Activated CD4-positive, alpha-beta T cell treated with anti-CD3 and anti-CD28 coated beads, Interleukin-2, amount 50 U/mL, for 24 hours (primary cell): ENCODE measurements at regions not wholly inside any gene's neighbourhood (a gene's known extent, or its start where the extent isn't known, plus 50 kb on each side); places are given as distances from the start of the nearest gene placed in this dataset.
"Not testable (repeated sequence)": the region's sequence is repeated elsewhere in the genome, so short reads cannot be mapped to it uniquely, and the experiment has no call there.

Source experiments
- DNase-seq, 2 donors: peaks; one replicate each; pipeline ENCODE4 v3.0.0-alpha.2; 2020; ENCODE audit warnings: low read depth in 1 of 2, low spot score in 1 of 2

GRCh38 chr1:146415017-146415416 is 186.2 kb upstream of the NOTCH2NLA start:
- not testable (repeated sequence) for DNase-seq

GRCh38 chr1:146413911-146414310 is 185.1 kb upstream of the NOTCH2NLA start:
- not testable (repeated sequence) for DNase-seq

GRCh38 chr1:146411923-146412322 is 183.1 kb upstream of the NOTCH2NLA start:
- DNase-seq, result peak in 1 of 2 donors; percentile 31

- DNase-seq, result peak in 1 of 2 donors; percentile 27
Measured at GRCh38 chr1:146409817-146410441, 181.1 kb upstream of the NOTCH2NLA start.

GRCh38 chr1:146409116-146409801 is 180.4 kb upstream of the NOTCH2NLA start:
- DNase-seq, result not testable (repeated sequence)

GRCh38 chr1:146401281-146401825 is 172.5 kb upstream of the NOTCH2NLA start:
- not testable (repeated sequence) for DNase-seq

GRCh38 chr1:146400173-146401121 is 171.6 kb upstream of the NOTCH2NLA start:
- DNase-seq, result not testable (repeated sequence)

GRCh38 chr1:146399225-146399624 is 170.4 kb upstream of the NOTCH2NLA start:
- DNase-seq, result not testable (repeated sequence)

GRCh38 chr1:146396801-146397200 is 168.0 kb upstream of the NOTCH2NLA start:
- DNase-seq, result not testable (repeated sequence)

- not testable (repeated sequence) for DNase-seq
Measured at GRCh38 chr1:146396242-146396641, 167.4 kb upstream of the NOTCH2NLA start.

- DNase-seq, result not testable (repeated sequence)
Measured at GRCh38 chr1:146393796-146394195, 165.0 kb upstream of the NOTCH2NLA start.

- not testable (repeated sequence) for DNase-seq
Measured at GRCh38 chr1:146393154-146393553, 164.3 kb upstream of the NOTCH2NLA start.

GRCh38 chr1:146389178-146389577 is 160.4 kb upstream of the NOTCH2NLA start:
- DNase-seq, result not testable (repeated sequence)

GRCh38 chr1:146387750-146388469 is 159.1 kb upstream of the NOTCH2NLA start:
- DNase-seq, result not testable (repeated sequence)

- peak; percentile 60 to 72 for DNase-seq
Measured at GRCh38 chr1:146386851-146387749, 158.3 kb upstream of the NOTCH2NLA start.

GRCh38 chr1:146381196-146381595 is 152.4 kb upstream of the NOTCH2NLA start:
- not testable (repeated sequence) for DNase-seq

- DNase-seq, result peak; percentile 54 to 84
Measured at GRCh38 chr1:146376708-146377496, 148.1 kb upstream of the NOTCH2NLA start.

- peak; percentile 60 to 81 for DNase-seq
Measured at GRCh38 chr1:146376309-146376707, 147.5 kb upstream of the NOTCH2NLA start.

GRCh38 chr1:146375108-146375507 is 146.3 kb upstream of the NOTCH2NLA start:
- DNase-seq, result not testable (repeated sequence)
